K562 (cell line): ENCODE measurements at regions not wholly inside any gene's neighbourhood (a gene's known extent, or its start where the extent isn't known, plus 50 kb on each side); places are given as distances from the start of the nearest gene placed in this dataset.

ENCODE experiments used
- BHLHE40 ChIP-seq: IDR thresholded peaks from 2 replicates; pipeline ENCODE4 v1.6.1; 2011; ENCODE audit warnings: low read length, improper control_type of control experiment
- CBX1 ChIP-seq: sonication (generic); IDR thresholded peaks from 2 replicates; pipeline ENCODE4 v1.6.1; 2016; ENCODE audit warnings: antibody characterized with exemption, low read depth, mild to moderate bottlenecking
- CREB1 ChIP-seq, 2 experiments: sonication (generic) in 1 of 2; formaldehyde crosslinking in 1 of 2; IDR thresholded peaks; 2 replicates each; pipeline versions ENCODE4 v1.6.1 to v1.8.0; 2012 to 2022; ENCODE audit warnings: inconsistent platforms in 1 of 2, mild to moderate bottlenecking in 1 of 2, missing genetic modification reagents in 1 of 2, moderate library complexity in 1 of 2
- EP300 ChIP-seq: IDR thresholded peaks from 2 replicates; pipeline ENCODE4 v1.6.1; 2012; ENCODE audit warnings: low read length, improper control_type of control experiment
- ETS1 ChIP-seq: conservative IDR thresholded peaks from 2 replicates; pipeline ENCODE4 v1.6.1; 2011; ENCODE audit warnings: low read depth, mild to moderate bottlenecking, low read length; ENCODE audit not compliant: control insufficient read depth
- HMGXB4 ChIP-seq: sonication (generic); formaldehyde crosslinking; IDR thresholded peaks from 2 replicates; pipeline ENCODE4 v1.8.1; 2023; ENCODE audit warnings: mild to moderate bottlenecking, missing genetic modification reagents
- MAFG ChIP-seq: fragments of 450-650 bp; conservative IDR thresholded peaks from 2 replicates; pipeline ENCODE4 v1.6.1; 2016; ENCODE audit warnings: missing genetic modification characterization, missing compliant biosample characterization
- TAF1 ChIP-seq: IDR thresholded peaks from 2 replicates; pipeline ENCODE4 v1.6.1; 2011; ENCODE audit warnings: mild to moderate bottlenecking, low read length, moderate library complexity; ENCODE audit not compliant: insufficient read depth, control insufficient read depth, severe bottlenecking; ENCODE audit errors: extremely low read depth
- ZFX ChIP-seq: sonication (generic); formaldehyde crosslinking; IDR thresholded peaks from 2 replicates; pipeline ENCODE4 v1.8.0; 2022; ENCODE audit warnings: mild to moderate bottlenecking, missing genetic modification reagents, moderate library complexity
- ZNF282 ChIP-seq: sonication (generic); formaldehyde crosslinking; IDR thresholded peaks from 2 replicates; pipeline ENCODE4 v1.8.1; 2023; ENCODE audit warnings: missing genetic modification reagents
- TF ChIP-seq, protein P1 (sequence below), 3 experiments: IDR thresholded peaks in 2 of 3; conservative IDR thresholded peaks in 1 of 3; 2 replicates each; pipeline ENCODE4 v1.5.1; 2011 to 2012; ENCODE audit warnings: low read length in 3 of 3, mild to moderate bottlenecking in 3 of 3, control low read depth in 2 of 3, improper control_type of control experiment in 1 of 3, inconsistent platforms in 1 of 3, low read depth in 1 of 3, mixed read lengths in 1 of 3, moderate library complexity in 1 of 3; ENCODE audit not compliant: insufficient read depth in 2 of 3
- TF ChIP-seq, protein P2 (sequence below), 2 experiments: IDR thresholded peaks; 2 replicates each; pipeline ENCODE4 v1.6.1; 2011; ENCODE audit warnings: borderline replicate concordance in 1 of 2, control low read depth in 1 of 2, low read depth in 1 of 2, low read length in 1 of 2, mild to moderate bottlenecking in 1 of 2, mixed read lengths in 1 of 2, moderate library complexity in 1 of 2; ENCODE audit not compliant: insufficient read depth in 1 of 2, insufficient read length in 1 of 2, poor library complexity in 1 of 2, severe bottlenecking in 1 of 2; ENCODE audit errors: extremely low read depth in 1 of 2
- TF ChIP-seq, protein P3 (sequence below): fragments of 250-450 bp; sonication (Bioruptor Pico); IDR thresholded peaks from 2 replicates; pipeline ENCODE4 v1.5.0; 2020; ENCODE audit warnings: mild to moderate bottlenecking, borderline replicate concordance

DNA sequence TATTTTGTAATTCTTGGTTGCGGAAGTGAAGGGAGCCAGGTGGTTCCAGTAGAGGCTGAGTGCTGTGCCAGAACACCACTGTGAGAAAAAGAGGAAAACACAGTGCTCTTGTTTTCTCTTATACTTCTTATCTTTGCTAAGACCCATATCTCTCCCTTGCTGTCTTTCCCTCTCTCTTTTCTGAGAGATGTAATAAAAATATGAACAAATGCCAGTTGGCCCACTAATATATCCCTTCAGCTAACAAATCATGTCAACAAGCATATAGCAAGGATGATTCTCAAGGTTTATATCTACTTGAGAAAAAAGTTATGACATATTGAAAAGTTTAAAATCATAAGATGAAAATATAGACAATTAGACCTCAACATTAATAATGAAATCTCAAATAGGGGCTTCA lies 758.3 kb downstream of the HDGFL1 start:
- no peak for TF ChIP-seq HMGXB4 (CRISPR knock-in tag)
- TF ChIP-seq CREB1 (IDR thresholded peaks at IDR 0.05), result no peak
- TF ChIP-seq CREB1 (CRISPR knock-in tag; IDR thresholded peaks at IDR 0.05), result no peak
- TF ChIP-seq ETS1, result no peak
- TF ChIP-seq, protein P1, sequence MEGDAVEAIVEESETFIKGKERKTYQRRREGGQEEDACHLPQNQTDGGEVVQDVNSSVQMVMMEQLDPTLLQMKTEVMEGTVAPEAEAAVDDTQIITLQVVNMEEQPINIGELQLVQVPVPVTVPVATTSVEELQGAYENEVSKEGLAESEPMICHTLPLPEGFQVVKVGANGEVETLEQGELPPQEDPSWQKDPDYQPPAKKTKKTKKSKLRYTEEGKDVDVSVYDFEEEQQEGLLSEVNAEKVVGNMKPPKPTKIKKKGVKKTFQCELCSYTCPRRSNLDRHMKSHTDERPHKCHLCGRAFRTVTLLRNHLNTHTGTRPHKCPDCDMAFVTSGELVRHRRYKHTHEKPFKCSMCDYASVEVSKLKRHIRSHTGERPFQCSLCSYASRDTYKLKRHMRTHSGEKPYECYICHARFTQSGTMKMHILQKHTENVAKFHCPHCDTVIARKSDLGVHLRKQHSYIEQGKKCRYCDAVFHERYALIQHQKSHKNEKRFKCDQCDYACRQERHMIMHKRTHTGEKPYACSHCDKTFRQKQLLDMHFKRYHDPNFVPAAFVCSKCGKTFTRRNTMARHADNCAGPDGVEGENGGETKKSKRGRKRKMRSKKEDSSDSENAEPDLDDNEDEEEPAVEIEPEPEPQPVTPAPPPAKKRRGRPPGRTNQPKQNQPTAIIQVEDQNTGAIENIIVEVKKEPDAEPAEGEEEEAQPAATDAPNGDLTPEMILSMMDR (IDR thresholded peaks at IDR 0.05 in 2 of 3, conservative IDR thresholded peaks at IDR 0.05 in 1 of 3; ENCODE audit: insufficient read depth in 2 of 3, low read depth in 1 of 3, low read length in 3 of 3), result no peak
- TF ChIP-seq, protein P2, sequence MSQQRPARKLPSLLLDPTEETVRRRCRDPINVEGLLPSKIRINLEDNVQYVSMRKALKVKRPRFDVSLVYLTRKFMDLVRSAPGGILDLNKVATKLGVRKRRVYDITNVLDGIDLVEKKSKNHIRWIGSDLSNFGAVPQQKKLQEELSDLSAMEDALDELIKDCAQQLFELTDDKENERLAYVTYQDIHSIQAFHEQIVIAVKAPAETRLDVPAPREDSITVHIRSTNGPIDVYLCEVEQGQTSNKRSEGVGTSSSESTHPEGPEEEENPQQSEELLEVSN (IDR thresholded peaks at IDR 0.05; ENCODE audit: borderline replicate concordance in 1 of 2, extremely low read depth in 1 of 2, insufficient read depth in 1 of 2, insufficient read length in 1 of 2, low read depth in 1 of 2, low read length in 1 of 2, poor library complexity in 1 of 2, severe bottlenecking in 1 of 2), result no peak
- TF ChIP-seq CBX1, result no peak
- TF ChIP-seq ZNF282, result no peak
- TF ChIP-seq BHLHE40, result no peak
- no peak for TF ChIP-seq EP300
- no peak for TF ChIP-seq MAFG (tag)
- TF ChIP-seq ZFX (CRISPR knock-in tag), result no peak
- TF ChIP-seq, protein P3, sequence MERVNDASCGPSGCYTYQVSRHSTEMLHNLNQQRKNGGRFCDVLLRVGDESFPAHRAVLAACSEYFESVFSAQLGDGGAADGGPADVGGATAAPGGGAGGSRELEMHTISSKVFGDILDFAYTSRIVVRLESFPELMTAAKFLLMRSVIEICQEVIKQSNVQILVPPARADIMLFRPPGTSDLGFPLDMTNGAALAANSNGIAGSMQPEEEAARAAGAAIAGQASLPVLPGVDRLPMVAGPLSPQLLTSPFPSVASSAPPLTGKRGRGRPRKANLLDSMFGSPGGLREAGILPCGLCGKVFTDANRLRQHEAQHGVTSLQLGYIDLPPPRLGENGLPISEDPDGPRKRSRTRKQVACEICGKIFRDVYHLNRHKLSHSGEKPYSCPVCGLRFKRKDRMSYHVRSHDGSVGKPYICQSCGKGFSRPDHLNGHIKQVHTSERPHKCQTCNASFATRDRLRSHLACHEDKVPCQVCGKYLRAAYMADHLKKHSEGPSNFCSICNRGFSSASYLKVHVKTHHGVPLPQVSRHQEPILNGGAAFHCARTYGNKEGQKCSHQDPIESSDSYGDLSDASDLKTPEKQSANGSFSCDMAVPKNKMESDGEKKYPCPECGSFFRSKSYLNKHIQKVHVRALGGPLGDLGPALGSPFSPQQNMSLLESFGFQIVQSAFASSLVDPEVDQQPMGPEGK (CRISPR knock-in tag), result no peak
- no peak for TF ChIP-seq TAF1
